IMR-90 (cell line): ENCODE measurements at regions not wholly inside any gene's neighbourhood (a gene's known extent, or its start where the extent isn't known, plus 50 kb on each side); places are given as distances from the start of the nearest gene placed in this dataset.

Experiments used
- BHLHE40 ChIP-seq: fragments of 150-350 bp; IDR thresholded peaks from 2 replicates; pipeline ENCODE4 v1.6.1; 2016; ENCODE audit warnings: mild to moderate bottlenecking, low read depth, low read length
- CEBPB ChIP-seq: IDR thresholded peaks from 2 replicates; pipeline ENCODE4 v1.6.1; 2012; ENCODE audit warnings: low read depth, low read length, improper control_type of control experiment
- CTCF ChIP-seq: conservative IDR thresholded peaks from 2 replicates; pipeline ENCODE4 v1.5.1; 2012; ENCODE audit warnings: mild to moderate bottlenecking, low read depth, low read length, improper control_type of control experiment
- ELK1 ChIP-seq: fragments of 150-350 bp; IDR thresholded peaks from 2 replicates; pipeline ENCODE4 v1.6.1; 2016; ENCODE audit warnings: low read depth, mild to moderate bottlenecking, low read length, moderate library complexity, borderline replicate concordance
- FOS ChIP-seq: fragments of 150-350 bp; IDR thresholded peaks from 2 replicates; pipeline ENCODE4 v1.6.1; 2016; ENCODE audit warnings: low read depth, low read length
- MAFK ChIP-seq: IDR thresholded peaks from 2 replicates; pipeline ENCODE4 v1.6.1; 2012; ENCODE audit warnings: low read depth, low read length, improper control_type of control experiment
- MAZ ChIP-seq: IDR thresholded peaks from 2 replicates; pipeline ENCODE4 v1.6.1; 2012; ENCODE audit warnings: low read depth, mild to moderate bottlenecking, low read length, improper control_type of control experiment, moderate library complexity, borderline replicate concordance
- MXI1 ChIP-seq: IDR thresholded peaks from 2 replicates; pipeline ENCODE4 v1.6.1; 2012; ENCODE audit warnings: low read depth, mild to moderate bottlenecking, low read length, moderate library complexity, borderline replicate concordance
- NFE2L2 ChIP-seq: fragments of 150-350 bp; IDR thresholded peaks from 2 replicates; pipeline ENCODE4 v1.6.1; 2016; ENCODE audit warnings: low read depth, mild to moderate bottlenecking, low read length
- POLR2A ChIP-seq: IDR thresholded peaks from 2 replicates; pipeline ENCODE4 v1.6.1; 2012; ENCODE audit warnings: mild to moderate bottlenecking, low read depth, low read length
- RAD21 ChIP-seq: IDR thresholded peaks from 2 replicates; pipeline ENCODE4 v1.6.1; 2012; ENCODE audit warnings: low read length, improper control_type of control experiment
- RCOR1 ChIP-seq: IDR thresholded peaks from 2 replicates; pipeline ENCODE4 v1.6.1; 2012; ENCODE audit warnings: mild to moderate bottlenecking, low read length, improper control_type of control experiment; ENCODE audit not compliant: insufficient replicate concordance
- TF ChIP-seq, protein P1 (sequence below): fragments of 150-350 bp; IDR thresholded peaks from 2 replicates; pipeline ENCODE4 v1.6.1; 2017; ENCODE audit warnings: mild to moderate bottlenecking, antibody characterized with exemption, low read length, low read depth

- TF ChIP-seq RAD21 (no peak), CEBPB (no peak), MXI1 (no peak), CTCF (no peak), POLR2A (no peak), FOS (no peak), ELK1 (no peak), BHLHE40 (no peak), MAFK (no peak), NFE2L2 (no peak), RCOR1 (no peak), MAZ (no peak)
- TF ChIP-seq, protein P1, sequence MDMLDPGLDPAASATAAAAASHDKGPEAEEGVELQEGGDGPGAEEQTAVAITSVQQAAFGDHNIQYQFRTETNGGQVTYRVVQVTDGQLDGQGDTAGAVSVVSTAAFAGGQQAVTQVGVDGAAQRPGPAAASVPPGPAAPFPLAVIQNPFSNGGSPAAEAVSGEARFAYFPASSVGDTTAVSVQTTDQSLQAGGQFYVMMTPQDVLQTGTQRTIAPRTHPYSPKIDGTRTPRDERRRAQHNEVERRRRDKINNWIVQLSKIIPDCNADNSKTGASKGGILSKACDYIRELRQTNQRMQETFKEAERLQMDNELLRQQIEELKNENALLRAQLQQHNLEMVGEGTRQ: no peak
Measured at GRCh38 chr14:106304271-106304670, 777.9 kb downstream of the TMEM121 start.
